SJSA1 (cell line): ENCODE measurements at regions not wholly inside any gene's neighbourhood (a gene's known extent, or its start where the extent isn't known, plus 50 kb on each side); places are given as distances from the start of the nearest gene placed in this dataset.

Experiments
- DNase-seq, 2 experiments: peaks; one replicate each; pipeline ENCODE4 v3.0.0-alpha.2; 2015 to 2020; ENCODE audit warnings: low spot score in 2 of 2, low read depth in 1 of 2
- H3K27ac ChIP-seq: fragments of 250-450 bp; sonication (Bioruptor Pico); 2 replicates; pipeline ENCODE4 v1.5.1; 2020; ENCODE audit warnings: mild to moderate bottlenecking, moderate library complexity
- H3K27me3 ChIP-seq: fragments of 250-450 bp; sonication (Bioruptor Pico); replicated peaks from 2 replicates; pipeline ENCODE4 v1.5.1; 2020; ENCODE audit warnings: mild to moderate bottlenecking, moderate library complexity
- H3K36me3 ChIP-seq: fragments of 250-450 bp; sonication (Bioruptor Pico); 2 replicates; pipeline ENCODE4 v1.5.1; 2020; ENCODE audit warnings: mild to moderate bottlenecking
- H3K4me1 ChIP-seq: fragments of 250-450 bp; sonication (Bioruptor Pico); replicated peaks from 2 replicates; pipeline ENCODE4 v1.6.1; 2021; ENCODE audit warnings: mild to moderate bottlenecking
- H3K4me3 ChIP-seq: fragments of 250-450 bp; sonication (Bioruptor Pico); 2 replicates; pipeline ENCODE4 v1.5.1; 2020; ENCODE audit warnings: mild to moderate bottlenecking
- H3K9me3 ChIP-seq: fragments of 250-450 bp; sonication (Bioruptor Pico); replicated peaks from 2 replicates; pipeline ENCODE4 v1.5.1; 2020; ENCODE audit warnings: mild to moderate bottlenecking

GRCh38 chr6:231779-232178 lies 60.5 kb upstream of the DUSP22 start:
- Histone ChIP-seq H3K27ac (no peak overlapping the region), H3K36me3 (no peaks in the 10 kb centered on the region), H3K9me3 (no peaks in the 10 kb centered on the region), H3K27me3 (no peaks in the 10 kb centered on the region), H3K4me1 (peaks cover 10% of the 10 kb centered on the region; the same call in 1 of the 2 replicates), H3K4me3 (no peak overlapping the region)
- DNase-seq = no peak

GRCh38 chr6:232982-233640 lies 59.2 kb upstream of the DUSP22 start:
- no peak overlapping the region for H3K27ac ChIP-seq
- H3K4me1 ChIP-seq = peaks cover 10% of the 10 kb centered on the region; the same call in 1 of the 2 replicates
- H3K27me3 ChIP-seq = no peaks in the 10 kb centered on the region
- no peak for DNase-seq
- no peaks in the 10 kb centered on the region for H3K9me3 ChIP-seq
- no peaks in the 10 kb centered on the region for H3K36me3 ChIP-seq
- no peak overlapping the region for H3K4me3 ChIP-seq

- no peak overlapping the region for H3K27ac ChIP-seq
- DNase-seq = no peak
- H3K4me1 ChIP-seq = peaks cover 10% of the 10 kb centered on the region; the same call in 1 of the 2 replicates
- no peaks in the 10 kb centered on the region for H3K9me3 ChIP-seq
- H3K4me3 ChIP-seq = no peak overlapping the region
- H3K27me3 ChIP-seq = no peaks in the 10 kb centered on the region
- no peaks in the 10 kb centered on the region for H3K36me3 ChIP-seq
Measured at GRCh38 chr6:234706-235372, 57.4 kb upstream of the DUSP22 start.

- H3K4me1 ChIP-seq = peaks cover 10% of the 10 kb centered on the region; the same call in 1 of the 2 replicates
- DNase-seq = peak in 1 of 2 experiments; percentile 62
- H3K27me3 ChIP-seq = no peaks in the 10 kb centered on the region
- no peaks in the 10 kb centered on the region for H3K9me3 ChIP-seq
- no peak overlapping the region for H3K27ac ChIP-seq
- H3K4me3 ChIP-seq = peak overlapping the region; percentile 26
- no peaks in the 10 kb centered on the region for H3K36me3 ChIP-seq
Measured at GRCh38 chr6:235763-236360, 56.4 kb upstream of the DUSP22 start.

- Histone ChIP-seq H3K36me3 (no peaks in the 10 kb centered on the region), H3K27ac (no peak overlapping the region), H3K9me3 (no peaks in the 10 kb centered on the region), H3K4me3 (no peak overlapping the region), H3K4me1 (peaks cover 10% of the 10 kb centered on the region; the same call in 1 of the 2 replicates), H3K27me3 (no peaks in the 10 kb centered on the region)
- no peak for DNase-seq
Measured at GRCh38 chr6:236519-236918, 55.8 kb upstream of the DUSP22 start.

- Histone ChIP-seq H3K4me1 (peaks cover 10% of the 10 kb centered on the region; the same call in 1 of the 2 replicates), H3K4me3 (no peak overlapping the region), H3K36me3 (no peaks in the 10 kb centered on the region), H3K27me3 (no peaks in the 10 kb centered on the region; the same call in 1 of the 2 replicates), H3K9me3 (no peaks in the 10 kb centered on the region), H3K27ac (no peak overlapping the region)
- DNase-seq = no peak
Measured at GRCh38 chr6:240151-240550, 52.1 kb upstream of the DUSP22 start.

GRCh38 chr6:241336-241865 lies 50.9 kb upstream of the DUSP22 start:
- H3K27ac ChIP-seq = no peak overlapping the region
- no peak for DNase-seq
- H3K4me3 ChIP-seq = no peak overlapping the region
- no peaks in the 10 kb centered on the region; the same call in 1 of the 2 replicates for H3K27me3 ChIP-seq
- no peaks in the 10 kb centered on the region for H3K9me3 ChIP-seq
- peaks cover 1% of the 10 kb centered on the region; the same call in 1 of the 2 replicates for H3K4me1 ChIP-seq
- no peaks in the 10 kb centered on the region for H3K36me3 ChIP-seq
